Astrocyte (in vitro differentiated cells and primary cell): ENCODE measurements at regions not wholly inside any gene's neighbourhood (a gene's known extent, or its start where the extent isn't known, plus 50 kb on each side); places are given as distances from the start of the nearest gene placed in this dataset.

Source experiments
- CTCF ChIP-seq: IDR thresholded peaks from 2 replicates; pipeline ENCODE4 v1.5.1; 2011; ENCODE audit warnings: low read depth, mild to moderate bottlenecking, inconsistent platforms, low read length, moderate library complexity; ENCODE audit not compliant: insufficient read depth
- EZH2 ChIP-seq: IDR thresholded peaks from 2 replicates; pipeline ENCODE4 v1.6.1; 2012; ENCODE audit warnings: mild to moderate bottlenecking, low read length, inconsistent platforms; ENCODE audit not compliant: insufficient read depth

- TF ChIP-seq CTCF (no peak), EZH2 (no peak)
Measured at GRCh38 chr12:13794706-13795105, 186.7 kb downstream of the GRIN2B start.
